ENCODE measurements at regions not wholly inside any gene's neighbourhood (a gene's known extent, or its start where the extent isn't known, plus 50 kb on each side); places are given as distances from the start of the nearest gene placed in this dataset.

DNA sequence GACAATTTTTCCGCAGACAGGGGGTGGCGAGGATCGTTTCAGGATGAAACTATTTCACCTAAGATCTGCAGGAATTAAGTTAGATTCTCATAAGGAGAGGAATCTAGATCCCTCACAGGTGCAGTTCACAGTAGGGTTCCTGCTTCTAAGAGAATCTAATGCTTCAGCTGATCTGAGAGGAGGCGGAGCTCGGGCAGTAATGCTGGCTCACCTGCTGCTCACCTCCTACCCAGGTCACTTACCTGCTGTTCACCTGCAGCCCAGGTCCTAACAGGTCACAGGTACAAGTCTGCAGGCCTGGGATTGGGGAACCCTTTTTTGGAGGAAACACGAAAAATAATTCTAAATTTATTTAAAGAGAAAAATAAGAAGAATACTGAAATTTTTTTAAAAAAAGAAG, 406.8 kb downstream of the MCTP2 start:
- intact Hi-C loops (cut with DNase I): no loop called here
- DNase-seq: no peak
- H3K4me1 ChIP-seq: no peaks in the 10 kb centered on the region
- H3K36me3 ChIP-seq: no peaks in the 10 kb centered on the region
- TF ChIP-seq, protein P1, sequence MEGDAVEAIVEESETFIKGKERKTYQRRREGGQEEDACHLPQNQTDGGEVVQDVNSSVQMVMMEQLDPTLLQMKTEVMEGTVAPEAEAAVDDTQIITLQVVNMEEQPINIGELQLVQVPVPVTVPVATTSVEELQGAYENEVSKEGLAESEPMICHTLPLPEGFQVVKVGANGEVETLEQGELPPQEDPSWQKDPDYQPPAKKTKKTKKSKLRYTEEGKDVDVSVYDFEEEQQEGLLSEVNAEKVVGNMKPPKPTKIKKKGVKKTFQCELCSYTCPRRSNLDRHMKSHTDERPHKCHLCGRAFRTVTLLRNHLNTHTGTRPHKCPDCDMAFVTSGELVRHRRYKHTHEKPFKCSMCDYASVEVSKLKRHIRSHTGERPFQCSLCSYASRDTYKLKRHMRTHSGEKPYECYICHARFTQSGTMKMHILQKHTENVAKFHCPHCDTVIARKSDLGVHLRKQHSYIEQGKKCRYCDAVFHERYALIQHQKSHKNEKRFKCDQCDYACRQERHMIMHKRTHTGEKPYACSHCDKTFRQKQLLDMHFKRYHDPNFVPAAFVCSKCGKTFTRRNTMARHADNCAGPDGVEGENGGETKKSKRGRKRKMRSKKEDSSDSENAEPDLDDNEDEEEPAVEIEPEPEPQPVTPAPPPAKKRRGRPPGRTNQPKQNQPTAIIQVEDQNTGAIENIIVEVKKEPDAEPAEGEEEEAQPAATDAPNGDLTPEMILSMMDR (IDR thresholded peaks at IDR 0.05): no peak
- no peak for ATAC-seq
- H3K9me3 ChIP-seq: no peaks in the 10 kb centered on the region
- H3K27ac ChIP-seq: no peak overlapping the region
- no peaks in the 10 kb centered on the region for H3K27me3 ChIP-seq (ENCODE audit: low read depth)
- H3K4me3 ChIP-seq: no peak overlapping the region

DNA sequence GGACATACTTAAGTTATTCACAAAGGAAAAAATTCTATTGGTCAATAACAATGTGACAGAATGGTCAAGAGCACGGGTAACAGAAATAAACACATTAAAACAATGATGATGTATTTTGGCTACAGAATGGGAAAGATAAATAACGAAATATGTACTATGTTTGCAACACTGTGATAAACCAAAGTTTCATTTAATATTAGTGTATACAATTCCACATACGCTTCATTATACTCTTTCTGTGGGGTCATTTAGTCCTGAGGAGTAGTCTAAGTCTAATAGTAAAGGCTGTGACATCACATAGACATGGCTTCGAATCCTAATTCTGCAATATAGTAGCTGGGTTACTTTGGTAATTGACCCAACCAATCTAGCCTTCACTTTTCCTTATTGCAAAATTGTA, 408.3 kb downstream of the MCTP2 start:
- intact Hi-C loops (cut with DNase I): no loop called here
- H3K27ac ChIP-seq: no peak overlapping the region
- H3K36me3 ChIP-seq: no peaks in the 10 kb centered on the region
- no peak for DNase-seq
- H3K9me3 ChIP-seq: no peaks in the 10 kb centered on the region
- H3K4me3 ChIP-seq: no peak overlapping the region
- H3K4me1 ChIP-seq: no peaks in the 10 kb centered on the region
- TF ChIP-seq, protein P1 (IDR thresholded peaks at IDR 0.05): no peak
- no peaks in the 10 kb centered on the region for H3K27me3 ChIP-seq (ENCODE audit: low read depth)
- no peak for ATAC-seq

DNA sequence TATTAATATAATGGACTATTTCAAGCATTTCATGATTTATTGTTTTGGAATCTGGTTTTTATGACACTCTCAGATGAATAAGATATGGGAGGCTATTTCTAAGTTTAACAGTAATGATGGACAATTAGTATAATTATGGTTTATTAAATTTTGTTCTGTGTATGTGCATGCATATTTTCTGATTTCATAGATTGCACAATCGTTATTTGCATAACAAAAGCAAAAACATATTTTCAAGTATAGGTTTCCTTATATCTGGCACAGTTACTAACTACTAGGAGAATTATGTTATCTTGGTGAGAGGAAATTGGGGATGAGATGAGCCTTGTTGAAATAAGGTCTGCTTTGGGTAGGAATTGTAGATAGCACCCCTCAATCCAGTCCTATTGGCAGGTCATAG, 413.1 kb downstream of the MCTP2 start:
- intact Hi-C loops (cut with DNase I): no loop called here
- H3K27ac ChIP-seq: no peak overlapping the region
- no peaks in the 10 kb centered on the region for H3K27me3 ChIP-seq (ENCODE audit: low read depth)
- no peaks in the 10 kb centered on the region for H3K4me1 ChIP-seq
- no peak for ATAC-seq
- TF ChIP-seq, protein P1 (IDR thresholded peaks at IDR 0.05): no peak
- no peaks in the 10 kb centered on the region for H3K36me3 ChIP-seq
- no peak for DNase-seq
- H3K4me3 ChIP-seq: no peak overlapping the region
- H3K9me3 ChIP-seq: no peaks in the 10 kb centered on the region

DNA sequence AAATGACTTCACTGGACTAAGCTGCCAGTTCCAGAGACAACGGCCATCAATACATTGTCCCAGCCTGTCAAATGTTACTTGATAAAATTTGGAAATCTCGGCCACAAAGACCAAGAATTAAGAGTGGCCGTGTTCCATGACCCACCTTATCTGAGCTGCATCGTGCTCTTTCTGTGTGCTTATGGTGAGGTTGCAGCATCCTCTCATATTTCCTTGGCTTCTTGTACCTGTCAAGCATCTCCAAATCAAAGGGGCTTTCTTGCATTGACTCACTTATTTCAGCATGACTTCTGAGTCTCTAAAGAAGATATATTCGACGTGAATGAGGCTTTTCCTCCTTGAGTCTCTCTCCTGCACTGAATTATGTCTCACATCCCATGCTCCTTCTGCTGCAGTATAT, 421.7 kb downstream of the MCTP2 start:
- TF ChIP-seq, protein P1 (IDR thresholded peaks at IDR 0.05): no peak

DNA sequence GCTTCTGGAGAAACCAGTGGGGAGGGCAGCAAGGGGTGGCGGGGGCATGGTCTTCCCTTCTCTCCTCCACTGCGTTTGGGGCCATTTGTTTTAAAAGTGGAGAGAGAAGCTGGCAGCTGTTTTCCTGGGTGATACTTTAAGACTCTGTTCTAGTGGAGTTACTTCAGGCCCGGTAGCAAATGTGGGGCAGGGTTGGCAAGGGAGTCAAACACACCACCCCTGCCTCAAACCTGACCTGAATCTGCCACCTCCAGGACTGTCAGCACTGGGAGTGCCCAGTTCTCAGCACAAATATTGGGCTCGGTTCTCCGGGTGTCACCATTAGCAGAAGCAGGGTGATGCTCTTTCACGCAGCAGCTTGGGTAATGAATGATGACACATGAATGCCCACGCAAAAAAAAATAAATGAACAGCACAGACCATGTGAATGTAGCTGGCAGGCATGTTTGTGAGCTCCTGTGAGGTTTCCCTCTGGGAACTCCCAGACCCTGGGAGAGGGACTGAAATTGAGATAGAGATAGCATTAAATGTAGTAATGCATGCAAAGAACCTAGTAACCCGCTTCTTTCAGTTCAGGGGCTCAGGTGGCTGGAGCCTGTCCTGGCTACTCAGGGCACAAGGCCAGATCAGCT, 424.0 kb downstream of the MCTP2 start:
- TF ChIP-seq, protein P1 (IDR thresholded peaks at IDR 0.05): no peak
- intact Hi-C loops (cut with DNase I): no loop called here
- no peak for ATAC-seq
- Histone ChIP-seq H3K36me3 (no peaks in the 10 kb centered on the region), H3K4me3 (no peak overlapping the region), H3K4me1 (no peaks in the 10 kb centered on the region), H3K27ac (no peak overlapping the region), H3K27me3 (ENCODE audit: low read depth) (no peaks in the 10 kb centered on the region), H3K9me3 (no peaks in the 10 kb centered on the region)
- DNase-seq: no peak

More for the DNA sequence above, 421.7 kb downstream of the MCTP2 start:
- Histone ChIP-seq H3K9me3 (no peaks in the 10 kb centered on the region), H3K4me3 (no peak overlapping the region), H3K27me3 (ENCODE audit: low read depth) (no peaks in the 10 kb centered on the region), H3K4me1 (no peaks in the 10 kb centered on the region), H3K36me3 (no peaks in the 10 kb centered on the region), H3K27ac (no peak overlapping the region)
- intact Hi-C loops (cut with DNase I): no loop called here
- DNase-seq (no peak), ATAC-seq (no peak)

Measured in lower lobe of right lung (tissue), 2 donors.